ENCODE measurements at regions not wholly inside any gene's neighbourhood (a gene's known extent, or its start where the extent isn't known, plus 50 kb on each side); places are given as distances from the start of the nearest gene placed in this dataset.
A peak's percentile ranks its signal among the peaks of the same experiment; 100 is the strongest.

DNA sequence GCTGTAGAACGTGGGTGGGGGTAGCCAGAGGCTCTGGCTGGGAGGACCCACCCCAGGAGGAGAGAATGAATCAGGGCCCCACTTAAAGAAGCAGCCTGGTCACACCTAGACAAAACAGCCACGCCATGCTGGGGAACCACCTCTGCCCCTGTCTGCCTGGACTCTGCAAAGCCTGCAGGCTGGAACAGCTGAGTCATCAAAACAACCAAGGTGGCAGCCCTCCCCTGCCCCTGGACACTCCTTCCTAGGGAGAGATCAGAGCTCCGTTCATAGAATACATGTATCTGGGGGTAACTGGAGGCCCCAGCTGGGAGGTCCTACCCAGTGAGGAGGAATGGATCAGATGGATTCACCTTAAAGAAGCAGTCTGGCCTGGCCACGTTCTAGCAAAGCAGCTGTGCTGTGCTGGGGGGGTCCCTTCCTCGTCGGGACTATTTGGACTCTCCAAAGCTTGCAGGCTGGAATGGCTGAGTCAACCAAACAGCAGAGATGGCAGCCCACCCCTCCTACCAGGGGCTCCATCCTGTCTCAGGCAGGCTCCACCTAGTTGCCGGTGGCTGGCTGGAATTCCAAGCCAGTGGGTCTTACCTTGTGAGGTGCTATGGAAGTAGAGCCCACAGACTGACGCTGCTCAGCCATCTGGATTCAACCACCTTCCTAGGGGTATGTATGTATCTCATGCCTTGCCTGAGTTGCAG is 50.5 kb upstream of the NT5C1B start:
- no TSS peak for BruUV-seq (replicated peaks)
- H3K36me3 ChIP-seq (ENCODE audit: control insufficient read depth, insufficient read depth, low read length), result no peaks in the 10 kb centered on the region
- in situ Hi-C loops (cut with MboI), result no loop called here
- TF ChIP-seq C11orf30 (IDR thresholded peaks at IDR 0.05; ENCODE audit: low read depth), result 0 out of 2 replicates have a peak, but pooled peaks have one; percentile 31
- peak; percentile 40 for TF ChIP-seq ZNF316 (IDR thresholded peaks at IDR 0.05)
- TF ChIP-seq, protein P1, sequence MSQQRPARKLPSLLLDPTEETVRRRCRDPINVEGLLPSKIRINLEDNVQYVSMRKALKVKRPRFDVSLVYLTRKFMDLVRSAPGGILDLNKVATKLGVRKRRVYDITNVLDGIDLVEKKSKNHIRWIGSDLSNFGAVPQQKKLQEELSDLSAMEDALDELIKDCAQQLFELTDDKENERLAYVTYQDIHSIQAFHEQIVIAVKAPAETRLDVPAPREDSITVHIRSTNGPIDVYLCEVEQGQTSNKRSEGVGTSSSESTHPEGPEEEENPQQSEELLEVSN (IDR thresholded peaks at IDR 0.05; ENCODE audit: borderline replicate concordance in 1 of 2, extremely low read depth in 1 of 2, insufficient read depth in 1 of 2, insufficient read length in 1 of 2, low read depth in 1 of 2, low read length in 1 of 2, poor library complexity in 1 of 2, severe bottlenecking in 1 of 2), result no peak
- TF ChIP-seq MAFF (IDR thresholded peaks at IDR 0.05; ENCODE audit: low read length), result peak; percentile 36
- TF ChIP-seq MAFK (IDR thresholded peaks at IDR 0.05; ENCODE audit: low read length), result peak; percentile 58
- TF ChIP-seq, protein P2, sequence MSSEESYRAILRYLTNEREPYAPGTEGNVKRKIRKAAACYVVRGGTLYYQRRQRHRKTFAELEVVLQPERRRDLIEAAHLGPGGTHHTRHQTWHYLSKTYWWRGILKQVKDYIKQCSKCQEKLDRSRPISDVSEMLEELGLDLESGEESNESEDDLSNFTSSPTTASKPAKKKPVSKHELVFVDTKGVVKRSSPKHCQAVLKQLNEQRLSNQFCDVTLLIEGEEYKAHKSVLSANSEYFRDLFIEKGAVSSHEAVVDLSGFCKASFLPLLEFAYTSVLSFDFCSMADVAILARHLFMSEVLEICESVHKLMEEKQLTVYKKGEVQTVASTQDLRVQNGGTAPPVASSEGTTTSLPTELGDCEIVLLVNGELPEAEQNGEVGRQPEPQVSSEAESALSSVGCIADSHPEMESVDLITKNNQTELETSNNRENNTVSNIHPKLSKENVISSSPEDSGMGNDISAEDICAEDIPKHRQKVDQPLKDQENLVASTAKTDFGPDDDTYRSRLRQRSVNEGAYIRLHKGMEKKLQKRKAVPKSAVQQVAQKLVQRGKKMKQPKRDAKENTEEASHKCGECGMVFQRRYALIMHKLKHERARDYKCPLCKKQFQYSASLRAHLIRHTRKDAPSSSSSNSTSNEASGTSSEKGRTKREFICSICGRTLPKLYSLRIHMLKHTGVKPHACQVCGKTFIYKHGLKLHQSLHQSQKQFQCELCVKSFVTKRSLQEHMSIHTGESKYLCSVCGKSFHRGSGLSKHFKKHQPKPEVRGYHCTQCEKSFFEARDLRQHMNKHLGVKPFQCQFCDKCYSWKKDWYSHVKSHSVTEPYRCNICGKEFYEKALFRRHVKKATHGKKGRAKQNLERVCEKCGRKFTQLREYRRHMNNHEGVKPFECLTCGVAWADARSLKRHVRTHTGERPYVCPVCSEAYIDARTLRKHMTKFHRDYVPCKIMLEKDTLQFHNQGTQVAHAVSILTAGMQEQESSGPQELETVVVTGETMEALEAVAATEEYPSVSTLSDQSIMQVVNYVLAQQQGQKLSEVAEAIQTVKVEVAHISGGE (CRISPR knock-in tag; IDR thresholded peaks at IDR 0.05), result no peak
- no peak for TF ChIP-seq FOXK2 (conservative IDR thresholded peaks at IDR 0.05 in 1 of 2, IDR thresholded peaks at IDR 0.05 in 1 of 2; ENCODE audit: low read depth in 2 of 2)
- no peak for TF ChIP-seq TRIM24 (IDR thresholded peaks at IDR 0.05)
- peak; percentile 43 for TF ChIP-seq MAFG (tag; conservative IDR thresholded peaks at IDR 0.05)
- no peak for DNase-seq (ENCODE audit: extremely low read depth in 1 of 4, low spot score in 3 of 4)
- H4K20me1 ChIP-seq (replicated peaks; ENCODE audit: control insufficient read depth, insufficient read depth, low read length), result no peaks in the 10 kb centered on the region
- no peak overlapping the region for H3K4me2 ChIP-seq (ENCODE audit: insufficient read depth, low read length)
- no peaks in the 10 kb centered on the region for H3K9me3 ChIP-seq (replicated peaks; ENCODE audit: control insufficient read depth, insufficient read depth, low read depth, low read length)
- no peaks in the 10 kb centered on the region for H3K9me1 ChIP-seq (ENCODE audit: control insufficient read depth, insufficient read depth, low read length)
- intact Hi-C loops (cut with micrococcal nuclease), result no loop called here
- H3K4me3 ChIP-seq, result no peak overlapping the region
- 0% methylated on average over 8 of the region's 8 CpGs for WGBS (ENCODE audit: insufficient coverage, low coverage, missing lambda C conversion rate)
- H3K27ac ChIP-seq (ENCODE audit: extremely low read depth, low read depth, low read length), result no peak overlapping the region
- FAIRE-seq, result no peak
- H3K27me3 ChIP-seq (ENCODE audit: control insufficient read depth in 2 of 2, insufficient read depth in 2 of 2, low read length in 2 of 2), result no peaks in the 10 kb centered on the region
- H3K79me2 ChIP-seq (ENCODE audit: control insufficient read depth, insufficient read depth, low read length), result no peaks in the 10 kb centered on the region
- H3K9ac ChIP-seq (ENCODE audit: insufficient read depth in 1 of 2, low read depth in 2 of 2, low read length in 2 of 2), result no peak overlapping the region
- H2AFZ ChIP-seq (ENCODE audit: low read depth, low read length), result no peak overlapping the region
- ChIA-PET CTCF (ENCODE audit: low intra/inter-chr PET ratio) (no interaction called here), POLR2A (no interaction called here)
- H3K4me1 ChIP-seq (replicated peaks in 1 of 2; ENCODE audit: control insufficient read depth in 2 of 2, insufficient read depth in 2 of 2, low read length in 2 of 2), result no peaks in the 10 kb centered on the region
- no peak for ATAC-seq
